ENCODE measurements at regions not wholly inside any gene's neighbourhood (a gene's known extent, or its start where the extent isn't known, plus 50 kb on each side); places are given as distances from the start of the nearest gene placed in this dataset.

GRCh38 chr13:31950111-31950815 lies 81.3 kb upstream of the FRY start:
- H3K4me3 ChIP-seq (ENCODE audit: low read length) = no peak overlapping the region
- TF ChIP-seq ZNF274 (IDR thresholded peaks at IDR 0.05; ENCODE audit: low read depth, low read length) = no peak

- no peak for TF ChIP-seq ZNF274 (IDR thresholded peaks at IDR 0.05; ENCODE audit: low read depth, low read length)
- H3K4me3 ChIP-seq (ENCODE audit: low read length) = no peak overlapping the region; the same call in 1 of the 2 replicates
Measured at GRCh38 chr13:31951215-31951678, 80.3 kb upstream of the FRY start.

GRCh38 chr13:31952641-31953380 lies 78.8 kb upstream of the FRY start:
- TF ChIP-seq ZNF274 (IDR thresholded peaks at IDR 0.05; ENCODE audit: low read depth, low read length) = no peak
- no peak overlapping the region for H3K4me3 ChIP-seq (ENCODE audit: low read length)

GRCh38 chr13:31955101-31955500 lies 76.5 kb upstream of the FRY start:
- H3K4me3 ChIP-seq (ENCODE audit: low read length) = no peak overlapping the region
- no peak for TF ChIP-seq ZNF274 (IDR thresholded peaks at IDR 0.05; ENCODE audit: low read depth, low read length)

- TF ChIP-seq ZNF274 (IDR thresholded peaks at IDR 0.05; ENCODE audit: low read depth, low read length) = no peak
- no peak overlapping the region for H3K4me3 ChIP-seq (ENCODE audit: low read length)
Measured at GRCh38 chr13:31955741-31956140, 75.8 kb upstream of the FRY start.

- no peak for TF ChIP-seq ZNF274 (IDR thresholded peaks at IDR 0.05; ENCODE audit: low read depth, low read length)
- no peak overlapping the region for H3K4me3 ChIP-seq (ENCODE audit: low read length)
Measured at GRCh38 chr13:31956980-31957644, 74.5 kb upstream of the FRY start.

GRCh38 chr13:31957772-31958171 lies 73.8 kb upstream of the FRY start:
- TF ChIP-seq ZNF274 (IDR thresholded peaks at IDR 0.05; ENCODE audit: low read depth, low read length) = no peak
- no peak overlapping the region for H3K4me3 ChIP-seq (ENCODE audit: low read length)

GRCh38 chr13:31962731-31963370 lies 68.7 kb upstream of the FRY start:
- no peak for TF ChIP-seq ZNF274 (IDR thresholded peaks at IDR 0.05; ENCODE audit: low read depth, low read length)
- H3K4me3 ChIP-seq (ENCODE audit: low read length) = no peak overlapping the region

GRCh38 chr13:31963631-31964030 lies 67.9 kb upstream of the FRY start:
- H3K4me3 ChIP-seq (ENCODE audit: low read length) = no peak overlapping the region
- no peak for TF ChIP-seq ZNF274 (IDR thresholded peaks at IDR 0.05; ENCODE audit: low read depth, low read length)

- H3K4me3 ChIP-seq (ENCODE audit: low read length) = no peak overlapping the region
- TF ChIP-seq ZNF274 (IDR thresholded peaks at IDR 0.05; ENCODE audit: low read depth, low read length) = no peak
Measured at GRCh38 chr13:31964168-31964567, 67.4 kb upstream of the FRY start.

GRCh38 chr13:31965361-31966066 lies 66.1 kb upstream of the FRY start:
- no peak for TF ChIP-seq ZNF274 (IDR thresholded peaks at IDR 0.05; ENCODE audit: low read depth, low read length)
- no peak overlapping the region for H3K4me3 ChIP-seq (ENCODE audit: low read length)

- no peak overlapping the region for H3K4me3 ChIP-seq (ENCODE audit: low read length)
- TF ChIP-seq ZNF274 (IDR thresholded peaks at IDR 0.05; ENCODE audit: low read depth, low read length) = no peak
Measured at GRCh38 chr13:31967155-31967554, 64.4 kb upstream of the FRY start.

- TF ChIP-seq ZNF274 (IDR thresholded peaks at IDR 0.05; ENCODE audit: low read depth, low read length) = no peak
- H3K4me3 ChIP-seq (ENCODE audit: low read length) = no peak overlapping the region
Measured at GRCh38 chr13:31968473-31968872, 63.1 kb upstream of the FRY start.
